Immature natural killer cell (primary cell): ENCODE measurements at regions not wholly inside any gene's neighbourhood (a gene's known extent, or its start where the extent isn't known, plus 50 kb on each side); places are given as distances from the start of the nearest gene placed in this dataset.
"Not testable (repeated sequence)": the region's sequence is repeated elsewhere in the genome, so short reads cannot be mapped to it uniquely, and the experiment has no call there.

Experiments used
- DNase-seq, 3 donors: peaks; one replicate each; pipeline ENCODE4 v3.0.0; 2022; ENCODE audit warnings: mixed read lengths in 1 of 3
- H3K27ac Mint-ChIP-seq, 6 donors: one replicate each; pipeline ENCODE4 v1.8.0; 2020; ENCODE audit warnings: mixed read lengths in 6 of 6, mild to moderate bottlenecking in 5 of 6, inconsistent platforms in 4 of 6, moderate library complexity in 3 of 6
- H3K27me3 Mint-ChIP-seq, 3 donors: one replicate each; pipeline ENCODE4 v1.8.0; 2020 to 2021; ENCODE audit warnings: low read depth in 3 of 3, mild to moderate bottlenecking in 3 of 3, mixed read lengths in 3 of 3, moderate library complexity in 3 of 3, inconsistent platforms in 1 of 3
- H3K36me3 Mint-ChIP-seq, 3 donors: one replicate each; pipeline ENCODE4 v1.8.0; 2020; ENCODE audit warnings: mixed read lengths in 3 of 3, inconsistent platforms in 2 of 3, mild to moderate bottlenecking in 2 of 3
- H3K4me1 Mint-ChIP-seq, 2 donors: one replicate each; pipeline ENCODE4 v1.8.0; 2020; ENCODE audit warnings: inconsistent platforms in 2 of 2, mild to moderate bottlenecking in 2 of 2, mixed read lengths in 2 of 2, moderate library complexity in 1 of 2
- H3K4me3 Mint-ChIP-seq, 5 donors: one replicate each; pipeline ENCODE4 v1.8.0; 2020; ENCODE audit warnings: mild to moderate bottlenecking in 5 of 5, mixed read lengths in 5 of 5, inconsistent platforms in 3 of 5, moderate library complexity in 3 of 5
- H3K9me3 Mint-ChIP-seq, 6 donors: one replicate each; pipeline ENCODE4 v1.8.0; 2020; ENCODE audit warnings: mild to moderate bottlenecking in 6 of 6, mixed read lengths in 6 of 6, inconsistent platforms in 4 of 6, moderate library complexity in 3 of 6

- H3K36me3 Mint-ChIP-seq = no peaks in the 10 kb centered on the region
- no peak overlapping the region for H3K27ac Mint-ChIP-seq
- peaks cover 0 to 10% (median 4%) of the 10 kb centered on the region in 6 donors for H3K9me3 Mint-ChIP-seq
- H3K4me3 Mint-ChIP-seq = no peak overlapping the region
- H3K4me1 Mint-ChIP-seq = no peaks in the 10 kb centered on the region
- DNase-seq = no peak
- no peaks in the 10 kb centered on the region for H3K27me3 Mint-ChIP-seq
Observed at GRCh38 chr12:33251548-33251947, 188.1 kb downstream of the SYT10 start.

DNA sequence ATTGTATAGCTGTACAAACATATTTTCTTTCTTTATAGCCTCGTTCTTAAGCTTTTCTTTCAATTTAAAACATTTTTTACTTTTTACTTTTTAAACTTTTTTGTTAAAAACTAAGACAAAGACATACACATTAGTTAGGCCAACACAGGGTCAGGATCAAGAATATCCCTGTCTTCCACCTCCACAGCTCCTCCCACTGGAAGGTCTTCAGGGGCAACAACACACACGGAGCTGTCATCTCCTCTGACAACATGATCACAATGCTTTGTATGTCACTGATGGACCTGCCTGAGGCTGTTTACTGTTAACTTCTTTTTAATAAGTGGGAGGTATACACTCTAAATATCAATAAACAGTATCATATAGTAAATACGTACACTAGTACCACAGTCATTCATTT is 191.3 kb downstream of the SYT10 start:
- Mint-ChIP-seq H3K27ac (no peak overlapping the region), H3K27me3 (no peaks in the 10 kb centered on the region), H3K4me3 (no peak overlapping the region)

GRCh38 chr12:33247625-33248024 is 192.0 kb downstream of the SYT10 start:
- no peak for DNase-seq
- Mint-ChIP-seq H3K27me3 (no peaks in the 10 kb centered on the region), H3K36me3 (no peaks in the 10 kb centered on the region), H3K9me3 (peaks cover 3 to 13% (median 7%) of the 10 kb centered on the region in 6 donors), H3K27ac (no peak overlapping the region), H3K4me3 (no peak overlapping the region), H3K4me1 (no peaks in the 10 kb centered on the region)

More for the DNA sequence above, 191.3 kb downstream of the SYT10 start:
- H3K4me1 Mint-ChIP-seq = no peaks in the 10 kb centered on the region
- no peak for DNase-seq
- peaks cover 3 to 13% (median 7%) of the 10 kb centered on the region in 6 donors for H3K9me3 Mint-ChIP-seq
- no peaks in the 10 kb centered on the region for H3K36me3 Mint-ChIP-seq

DNA sequence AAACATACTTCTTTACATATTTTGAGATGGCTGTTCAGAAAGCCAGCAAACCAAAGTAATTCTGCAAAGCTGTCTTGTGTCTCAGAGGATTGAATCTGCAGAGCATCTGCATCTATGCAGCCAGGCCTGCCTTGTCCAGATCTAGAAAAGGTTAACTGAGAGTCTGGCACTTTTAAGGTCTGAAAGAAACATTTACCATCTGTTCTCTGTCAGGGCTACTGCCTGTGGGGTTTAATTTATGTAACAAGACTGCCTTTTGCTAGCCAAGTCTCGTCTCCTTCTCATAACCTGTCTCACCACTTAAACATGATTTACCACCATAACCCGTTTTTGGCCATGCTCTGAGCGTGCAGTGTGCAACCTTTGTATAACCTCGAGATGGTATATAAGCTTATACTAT is 194.2 kb downstream of the SYT10 start:
- no peak for DNase-seq
- Mint-ChIP-seq H3K4me1 (no peaks in the 10 kb centered on the region), H3K27me3 (no peaks in the 10 kb centered on the region), H3K9me3 (peaks cover 3 to 22% (median 8%) of the 10 kb centered on the region in 6 donors), H3K36me3 (no peaks in the 10 kb centered on the region), H3K27ac (no peak overlapping the region), H3K4me3 (no peak overlapping the region)

GRCh38 chr12:33226671-33227070 is 212.9 kb downstream of the SYT10 start:
- Mint-ChIP-seq H3K4me1 (no peaks in the 10 kb centered on the region), H3K36me3 (peaks cover 0 to 3% (median 0%) of the 10 kb centered on the region in 3 donors), H3K9me3 (peaks cover 17 to 39% (median 21%) of the 10 kb centered on the region in 6 donors), H3K27ac (no peak overlapping the region), H3K4me3 (no peak overlapping the region), H3K27me3 (no peaks in the 10 kb centered on the region)
- no peak for DNase-seq

- Mint-ChIP-seq H3K4me3 (no peak overlapping the region), H3K27me3 (peaks cover 0 to 1% (median 0%) of the 10 kb centered on the region in 3 donors), H3K4me1 (no peaks in the 10 kb centered on the region), H3K36me3 (peaks cover 0 to 3% (median 3%) of the 10 kb centered on the region in 3 donors), H3K9me3 (peaks cover 16 to 50% (median 29%) of the 10 kb centered on the region in 6 donors), H3K27ac (no peak overlapping the region)
- no peak for DNase-seq
Observed at GRCh38 chr12:33223956-33224355, 215.7 kb downstream of the SYT10 start.

GRCh38 chr12:33222357-33222756 is 217.3 kb downstream of the SYT10 start:
- Mint-ChIP-seq H3K36me3 (peaks cover 0 to 3% (median 3%) of the 10 kb centered on the region in 3 donors), H3K9me3 (peaks cover 22 to 57% (median 36%) of the 10 kb centered on the region in 6 donors), H3K4me3 (no peak overlapping the region), H3K27ac (no peak overlapping the region), H3K4me1 (no peaks in the 10 kb centered on the region), H3K27me3 (peaks cover 0 to 1% (median 0%) of the 10 kb centered on the region in 3 donors)
- DNase-seq = no peak

DNA sequence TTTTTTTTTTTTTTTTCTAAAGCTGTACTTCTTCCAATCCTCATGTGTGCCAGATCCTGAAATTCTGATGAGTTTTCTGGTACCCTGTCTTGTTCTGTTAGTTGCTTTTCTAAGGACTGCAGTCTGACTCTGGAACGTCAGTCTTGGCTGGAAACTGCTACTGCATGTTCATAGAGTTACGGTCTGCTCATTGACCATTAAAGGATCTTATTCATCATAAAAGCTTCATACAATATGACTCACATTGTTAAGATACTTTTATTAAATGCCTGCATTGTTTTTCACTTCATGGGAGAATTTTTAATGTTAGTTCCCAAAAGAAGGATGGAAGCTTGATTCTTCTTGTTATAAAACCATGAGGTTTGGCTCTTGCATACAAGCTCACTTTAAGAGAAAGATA is 233.6 kb downstream of the SYT10 start:
- H3K36me3 Mint-ChIP-seq = peaks cover 0 to 2% (median 0%) of the 10 kb centered on the region in 3 donors
- no peaks in the 10 kb centered on the region for H3K27me3 Mint-ChIP-seq
- peaks cover 10 to 28% (median 15%) of the 10 kb centered on the region in 6 donors for H3K9me3 Mint-ChIP-seq
- DNase-seq = no peak
- no peaks in the 10 kb centered on the region for H3K4me1 Mint-ChIP-seq
- H3K27ac Mint-ChIP-seq = no peak overlapping the region
- H3K4me3 Mint-ChIP-seq = no peak overlapping the region

DNA sequence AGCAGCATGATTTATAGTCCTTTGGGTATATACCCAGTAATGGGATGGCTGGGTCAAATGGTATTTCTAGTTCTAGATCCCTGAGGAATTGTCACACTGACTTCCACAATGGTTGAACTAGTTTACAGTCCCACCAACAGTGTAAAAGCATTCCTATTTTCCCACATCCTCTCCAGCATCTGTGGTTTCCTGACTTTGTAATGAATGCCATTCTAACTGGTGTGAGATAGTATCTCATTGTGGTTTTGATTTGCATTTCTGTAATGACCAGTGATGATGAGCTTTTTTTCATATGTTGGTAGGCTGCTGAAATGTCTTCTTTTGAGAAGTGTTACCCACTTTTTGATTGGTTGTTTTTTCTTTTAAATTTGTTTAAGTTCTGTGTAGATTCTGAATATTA is 245.2 kb downstream of the SYT10 start:
- not testable (repeated sequence) for H3K27me3 Mint-ChIP-seq, H3K36me3 Mint-ChIP-seq, DNase-seq, H3K27ac Mint-ChIP-seq, H3K4me1 Mint-ChIP-seq, H3K4me3 Mint-ChIP-seq
- peaks cover 22 to 47% (median 44%) of the 10 kb centered on the region in 6 donors for H3K9me3 Mint-ChIP-seq

DNA sequence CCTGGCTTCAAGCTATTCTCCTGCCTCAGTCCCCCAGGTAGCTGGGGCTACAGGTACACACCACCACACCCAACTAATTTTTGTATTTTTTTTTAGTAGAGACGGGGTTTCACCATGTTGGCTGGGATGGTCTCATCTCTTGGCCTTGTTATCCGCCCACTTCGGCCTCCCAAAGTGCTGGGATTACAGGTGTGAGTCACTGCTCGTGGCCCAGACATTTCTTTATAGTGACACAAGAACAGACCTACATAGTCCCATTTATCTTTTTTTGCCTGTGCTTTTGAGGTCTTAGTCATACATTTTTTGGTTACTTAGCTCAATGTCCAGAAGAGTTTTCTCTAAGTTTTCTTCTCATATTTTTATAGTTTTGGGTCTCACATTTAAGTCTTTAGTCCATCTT is 247.4 kb downstream of the SYT10 start:
- Mint-ChIP-seq H3K4me3 (no peak overlapping the region), H3K27me3 (no peaks in the 10 kb centered on the region), H3K4me1 (no peaks in the 10 kb centered on the region), H3K27ac (no peak overlapping the region), H3K36me3 (no peaks in the 10 kb centered on the region), H3K9me3 (peaks cover 24 to 41% (median 34%) of the 10 kb centered on the region in 6 donors)
- DNase-seq = no peak

DNA sequence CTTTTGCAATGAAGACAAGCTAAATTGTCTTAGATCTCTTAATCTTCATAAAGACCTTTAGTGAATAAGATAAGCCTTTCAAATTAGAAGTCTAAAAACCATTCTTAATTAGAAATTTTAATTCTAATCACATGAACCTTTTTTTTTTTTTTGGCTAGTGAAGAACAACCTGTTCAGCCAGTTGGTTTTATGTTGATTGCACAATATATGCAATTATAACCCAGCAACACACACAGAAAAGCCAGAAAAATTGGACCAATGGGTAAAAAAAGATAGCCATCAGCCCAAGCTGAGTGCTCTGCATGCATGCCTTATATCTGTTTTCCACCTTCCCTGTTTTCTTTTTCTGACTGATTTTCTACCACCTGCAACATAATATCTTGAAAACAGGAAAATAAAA is 252.2 kb downstream of the SYT10 start:
- no peak overlapping the region for H3K27ac Mint-ChIP-seq
- no peak overlapping the region for H3K4me3 Mint-ChIP-seq
- no peaks in the 10 kb centered on the region for H3K4me1 Mint-ChIP-seq
- H3K36me3 Mint-ChIP-seq = no peaks in the 10 kb centered on the region
- no peak for DNase-seq
- H3K9me3 Mint-ChIP-seq = peaks cover 8 to 40% (median 17%) of the 10 kb centered on the region in 6 donors
- H3K27me3 Mint-ChIP-seq = no peaks in the 10 kb centered on the region

GRCh38 chr12:33184161-33184560 is 255.5 kb downstream of the SYT10 start:
- H3K27me3 Mint-ChIP-seq = no peaks in the 10 kb centered on the region

GRCh38 chr12:33182485-33182884 is 257.1 kb downstream of the SYT10 start:
- DNase-seq = no peak
- Mint-ChIP-seq H3K27ac (no peak overlapping the region), H3K9me3 (peaks cover 2 to 40% (median 15%) of the 10 kb centered on the region in 6 donors), H3K4me3 (no peak overlapping the region), H3K36me3 (no peaks in the 10 kb centered on the region), H3K4me1 (no peaks in the 10 kb centered on the region), H3K27me3 (peaks cover 0 to 1% (median 0%) of the 10 kb centered on the region in 3 donors)

More at GRCh38 chr12:33184161-33184560, 255.5 kb downstream of the SYT10 start:
- Mint-ChIP-seq H3K36me3 (no peaks in the 10 kb centered on the region), H3K9me3 (peaks cover 2 to 42% (median 17%) of the 10 kb centered on the region in 6 donors), H3K4me3 (no peak overlapping the region), H3K4me1 (no peaks in the 10 kb centered on the region), H3K27ac (no peak overlapping the region)
- no peak for DNase-seq

DNA sequence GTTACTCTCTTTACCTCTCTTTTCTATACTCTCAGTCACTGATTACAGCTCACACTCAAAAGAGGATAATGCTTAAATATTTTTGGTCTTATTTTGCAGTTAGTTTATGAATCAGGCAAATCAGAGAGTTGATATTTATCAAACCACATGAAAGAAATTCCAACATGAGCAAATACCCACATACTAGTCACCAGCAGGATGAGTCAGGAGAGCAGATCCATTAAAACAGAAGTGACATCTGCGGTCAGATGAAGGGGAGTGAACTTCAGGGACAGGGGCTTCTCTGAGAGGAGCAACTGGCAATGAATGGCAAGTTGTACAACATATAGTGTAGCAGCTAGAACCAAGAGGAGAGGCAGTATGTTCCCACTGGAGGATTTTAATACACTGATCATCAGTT is 258.7 kb downstream of the SYT10 start:
- H3K4me1 Mint-ChIP-seq = no peaks in the 10 kb centered on the region
- H3K4me3 Mint-ChIP-seq = no peak overlapping the region
- peaks cover 0 to 36% (median 13%) of the 10 kb centered on the region in 6 donors for H3K9me3 Mint-ChIP-seq
- H3K27ac Mint-ChIP-seq = no peak overlapping the region
- no peak for DNase-seq
- H3K36me3 Mint-ChIP-seq = no peaks in the 10 kb centered on the region
- peaks cover 0 to 1% (median 0%) of the 10 kb centered on the region in 3 donors for H3K27me3 Mint-ChIP-seq

DNA sequence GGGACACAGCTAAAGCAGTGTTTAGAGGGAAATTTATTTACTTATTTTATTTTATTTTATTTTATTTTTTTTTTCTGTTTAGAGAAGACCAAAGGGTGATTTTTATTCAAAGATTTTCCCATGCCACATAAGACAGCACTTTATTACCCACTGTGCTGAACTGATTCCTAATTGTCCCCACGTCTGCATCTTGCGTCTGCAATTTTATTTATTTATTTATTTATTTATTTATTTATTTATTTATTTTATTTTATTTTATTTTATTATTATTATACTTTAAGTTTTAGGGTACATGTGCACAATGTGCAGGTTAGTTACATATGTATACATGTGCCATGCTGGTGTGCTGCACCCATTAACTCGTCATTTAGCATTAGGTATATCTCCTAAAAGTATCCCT is 269.7 kb upstream of the PKP2 start:
- not testable (repeated sequence) for H3K27me3 Mint-ChIP-seq, DNase-seq, H3K4me1 Mint-ChIP-seq, H3K36me3 Mint-ChIP-seq, H3K27ac Mint-ChIP-seq, H3K4me3 Mint-ChIP-seq
- peaks cover 7 to 52% (median 20%) of the 10 kb centered on the region in 6 donors for H3K9me3 Mint-ChIP-seq
